HEK293 (cell line): ENCODE measurements at regions not wholly inside any gene's neighbourhood (a gene's known extent, or its start where the extent isn't known, plus 50 kb on each side); places are given as distances from the start of the nearest gene placed in this dataset.

Experiments
- CTCF ChIA-PET: fragments of 350-600 bp; formaldehyde crosslinking; extraction: SDS; loops from one replicate; lab custom pipeline; 2021; ENCODE audit warnings: antibody characterized with exemption; lab: Yijun Ruan, JAX
- POLR2A ChIA-PET: fragments of 300-600 bp; formaldehyde crosslinking; extraction: SDS; loops from one replicate; lab custom pipeline; 2020; ENCODE audit warnings: antibody characterized with exemption, inconsistent platforms; lab: Yijun Ruan, JAX
- H3K27ac ChIP-seq: fragments of 200-500 bp; sonication (Bioruptor generic); 2 replicates; pipeline ENCODE4 v1.5.1; 2014; ENCODE audit warnings: low read depth, low read length, control low read depth, inconsistent platforms; ENCODE audit errors: extremely low read depth
- H3K36me3 ChIP-seq, 2 experiments: fragments of 200-500 bp in 1 of 2; sonication (Bioruptor generic) in 1 of 2; 1 replicate in 1 of 2; 2 replicates in 1 of 2; pipeline ENCODE4 v1.5.1; 2014 to 2017; ENCODE audit warnings: inconsistent platforms in 2 of 2, low read length in 2 of 2; ENCODE audit not compliant: control insufficient read depth in 2 of 2, insufficient read depth in 1 of 2
- H3K4me1 ChIP-seq: fragments of 200-500 bp; sonication (Bioruptor generic); 2 replicates; pipeline ENCODE4 v1.5.1; 2014; ENCODE audit warnings: mild to moderate bottlenecking, low read length, inconsistent platforms; ENCODE audit not compliant: control insufficient read depth, insufficient read depth
- H3K4me3 ChIP-seq: 2 replicates; pipeline ENCODE4 v1.5.1; 2011; ENCODE audit warnings: low read depth, mild to moderate bottlenecking, control low read depth, low read length, moderate library complexity
- H3K9me3 ChIP-seq: fragments of 200-500 bp; sonication (Bioruptor generic); 2 replicates; pipeline ENCODE4 v1.5.1; 2014; ENCODE audit warnings: low read depth, low read length, inconsistent platforms; ENCODE audit not compliant: control insufficient read depth, insufficient read depth
- EGR2 ChIP-seq: fragments of 450-650 bp; formaldehyde crosslinking; IDR thresholded peaks from 2 replicates; pipeline ENCODE4 v1.5.1; 2016; ENCODE audit warnings: low read depth, missing biosample characterization, missing genetic modification characterization
- FEZF1 ChIP-seq: fragments of 450-650 bp; formaldehyde crosslinking; IDR thresholded peaks from 2 replicates; pipeline ENCODE4 v1.5.1; 2016; ENCODE audit warnings: missing biosample characterization, missing genetic modification characterization
- GLIS2 ChIP-seq: fragments of 450-650 bp; formaldehyde crosslinking; IDR thresholded peaks from 2 replicates; pipeline ENCODE4 v1.5.1; 2016; ENCODE audit warnings: missing biosample characterization, missing genetic modification characterization
- SETDB1 ChIP-seq: IDR thresholded peaks from one replicate; pipeline ENCODE4 v1.6.1; 2017; ENCODE audit warnings: mild to moderate bottlenecking, low read length, moderate library complexity, mixed read lengths; ENCODE audit not compliant: insufficient read length
- SP7 ChIP-seq: fragments of 450-650 bp; formaldehyde crosslinking; IDR thresholded peaks from 2 replicates; pipeline ENCODE4 v1.5.1; 2016; ENCODE audit warnings: missing biosample characterization, missing genetic modification characterization
- WT1 ChIP-seq: fragments of 450-650 bp; formaldehyde crosslinking; IDR thresholded peaks from 2 replicates; pipeline ENCODE4 v1.5.1; 2016; ENCODE audit warnings: missing biosample characterization, missing genetic modification characterization
- ZFP41 ChIP-seq: fragments of 450-650 bp; formaldehyde crosslinking; IDR thresholded peaks from 2 replicates; pipeline ENCODE4 v1.5.1; 2016; ENCODE audit warnings: missing biosample characterization, missing genetic modification characterization, borderline replicate concordance
- ZNF114 ChIP-seq: fragments of 450-650 bp; formaldehyde crosslinking; IDR thresholded peaks from 2 replicates; pipeline ENCODE4 v1.5.0; 2017; ENCODE audit warnings: missing biosample characterization, missing genetic modification characterization
- ZNF138 ChIP-seq: fragments of 450-650 bp; formaldehyde crosslinking; IDR thresholded peaks from 2 replicates; pipeline ENCODE4 v1.5.1; 2016; ENCODE audit warnings: missing biosample characterization, missing genetic modification characterization, borderline replicate concordance
- ZNF169 ChIP-seq: fragments of 450-650 bp; formaldehyde crosslinking; IDR thresholded peaks from 2 replicates; pipeline ENCODE4 v1.5.1; 2016; ENCODE audit warnings: missing biosample characterization, missing genetic modification characterization
- ZNF211 ChIP-seq: fragments of 450-650 bp; formaldehyde crosslinking; IDR thresholded peaks from 2 replicates; pipeline ENCODE4 v1.5.1; 2016; ENCODE audit warnings: low read depth, missing biosample characterization, missing genetic modification characterization
- ZNF223 ChIP-seq: fragments of 450-650 bp; formaldehyde crosslinking; IDR thresholded peaks from 2 replicates; pipeline ENCODE4 v1.5.1; 2016; ENCODE audit warnings: missing biosample characterization, missing genetic modification characterization
- ZNF585B ChIP-seq: fragments of 450-650 bp; formaldehyde crosslinking; IDR thresholded peaks from 2 replicates; pipeline ENCODE4 v1.5.1; 2016; ENCODE audit warnings: missing biosample characterization, missing genetic modification characterization
- ZNF624 ChIP-seq: fragments of 450-650 bp; formaldehyde crosslinking; IDR thresholded peaks from 2 replicates; pipeline ENCODE4 v1.5.1; 2017; ENCODE audit warnings: missing biosample characterization, missing genetic modification characterization
- ZNF658 ChIP-seq: fragments of 450-650 bp; formaldehyde crosslinking; IDR thresholded peaks from 2 replicates; pipeline ENCODE4; 2016; ENCODE audit warnings: missing biosample characterization, missing genetic modification characterization
- ZNF76 ChIP-seq: fragments of 450-650 bp; formaldehyde crosslinking; IDR thresholded peaks from 2 replicates; pipeline ENCODE4; 2016; ENCODE audit warnings: low read depth, missing biosample characterization, missing genetic modification characterization, borderline replicate concordance
- ZNF785 ChIP-seq: fragments of 450-650 bp; formaldehyde crosslinking; IDR thresholded peaks from 2 replicates; pipeline ENCODE4 v1.5.1; 2016; ENCODE audit warnings: missing biosample characterization, missing genetic modification characterization
- ZXDB ChIP-seq: fragments of 450-650 bp; formaldehyde crosslinking; IDR thresholded peaks from 2 replicates; pipeline ENCODE4 v1.5.1; 2016; ENCODE audit warnings: missing biosample characterization, missing genetic modification characterization
- TF ChIP-seq, protein P1 (sequence below): fragments of 450-650 bp; formaldehyde crosslinking; IDR thresholded peaks from 2 replicates; pipeline ENCODE4 v1.5.1; 2017; ENCODE audit warnings: missing biosample characterization, missing genetic modification characterization
- TF ChIP-seq, protein P2 (sequence below): fragments of 450-650 bp; formaldehyde crosslinking; IDR thresholded peaks from 2 replicates; pipeline ENCODE4 v1.5.1; 2016; ENCODE audit warnings: missing biosample characterization, missing genetic modification characterization
- TF ChIP-seq, protein P3 (sequence below): fragments of 450-650 bp; formaldehyde crosslinking; IDR thresholded peaks from 2 replicates; pipeline ENCODE4 v1.5.1; 2017; ENCODE audit warnings: missing biosample characterization, mild to moderate bottlenecking, missing genetic modification characterization, moderate library complexity
- TF ChIP-seq, protein P4 (sequence below): fragments of 450-650 bp; formaldehyde crosslinking; IDR thresholded peaks from 2 replicates; pipeline ENCODE4 v1.5.1; 2016; ENCODE audit warnings: missing biosample characterization, missing genetic modification characterization

DNA sequence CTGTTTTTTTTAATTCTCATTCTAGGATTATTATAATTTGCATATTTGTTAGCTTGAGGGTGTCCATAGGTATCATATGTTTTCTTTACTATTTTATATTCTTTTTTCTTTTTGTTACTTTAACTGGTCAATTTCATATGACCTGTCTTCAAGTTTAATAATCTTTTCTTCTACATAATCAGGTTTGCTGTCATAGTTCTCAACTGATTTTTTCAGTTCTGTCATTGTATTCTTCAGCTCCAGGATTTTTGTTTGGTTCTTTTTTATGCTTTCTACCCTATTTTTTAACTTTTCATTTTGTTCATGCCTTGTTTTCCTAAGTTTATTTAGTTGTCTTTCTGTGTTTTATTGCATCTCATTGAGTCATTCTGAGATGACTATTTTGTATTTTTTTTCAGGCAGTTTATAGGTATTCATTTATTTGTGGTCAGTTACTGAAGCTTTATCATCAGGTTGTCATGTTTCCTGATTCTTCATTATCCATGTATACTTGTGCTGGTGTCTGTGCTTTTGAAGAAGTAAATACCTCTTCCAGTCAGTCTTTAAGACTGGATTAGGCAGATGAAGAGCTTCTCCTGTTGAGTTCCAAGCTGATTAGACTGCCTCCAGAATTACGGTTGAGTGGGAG is 220.3 kb upstream of the VEGFC start:
- no peaks in the 10 kb centered on the region for H3K9me3 ChIP-seq
- ChIA-PET POLR2A (no interaction called here), CTCF (interaction anchor here (2.1 kb wide), 1 partner anchor 34 kb away, joined by 6 read pairs; no protein-coding TSS in a partner anchor)
- H3K27ac ChIP-seq = no peak overlapping the region
- no peak for TF ChIP-seq WT1 (tag by site-specific recombination)
- peak; percentile 86 for TF ChIP-seq SETDB1
- no peak for TF ChIP-seq EGR2 (tag by site-specific recombination)
- H3K4me3 ChIP-seq = no peak overlapping the region
- H3K4me1 ChIP-seq = no peaks in the 10 kb centered on the region
- H3K36me3 ChIP-seq = no peaks in the 10 kb centered on the region

DNA sequence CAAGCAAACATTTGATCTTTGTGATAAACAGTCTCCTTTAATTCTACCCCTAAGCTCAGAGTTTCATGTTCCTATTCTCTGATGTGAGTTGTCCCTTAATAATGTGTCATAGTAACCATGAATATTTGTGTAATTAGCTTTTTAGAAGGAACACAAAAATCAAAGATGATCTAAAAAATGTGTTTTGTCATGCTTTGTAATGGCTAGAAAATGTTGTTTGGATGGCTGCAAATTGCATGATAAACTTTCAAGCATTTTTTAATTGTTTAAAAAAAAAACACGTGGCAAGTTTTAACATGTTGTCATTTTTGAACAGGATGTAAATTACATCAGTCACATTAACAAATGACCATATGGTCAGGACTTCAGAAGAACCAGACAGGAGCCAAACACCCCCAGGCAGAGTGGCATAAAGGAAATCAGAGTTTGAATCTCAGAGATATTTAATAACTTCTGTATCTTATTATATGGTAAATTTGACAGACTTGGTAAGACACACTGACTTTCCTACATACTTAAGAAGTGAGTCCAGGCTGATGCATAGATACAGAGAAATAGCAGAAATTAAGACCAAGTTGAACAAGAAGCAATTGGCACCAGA is 223.9 kb upstream of the VEGFC start:
- H3K27ac ChIP-seq = no peak overlapping the region
- no peaks in the 10 kb centered on the region for H3K9me3 ChIP-seq
- no peaks in the 10 kb centered on the region for H3K36me3 ChIP-seq
- CTCF ChIA-PET = interaction anchor here (0.7 kb wide), 1 partner anchor 80 kb away, joined by 3 read pairs; no protein-coding TSS in a partner anchor
- POLR2A ChIA-PET = no interaction called here
- no peak overlapping the region for H3K4me3 ChIP-seq
- TF ChIP-seq WT1 (tag by site-specific recombination) (no peak), ZNF211 (no peak), GLIS2 (tag by site-specific recombination) (no peak), ZNF138 (tag by site-specific recombination) (no peak), ZNF585B (no peak), ZNF223 (tag by site-specific recombination) (no peak), ZFP41 (tag by site-specific recombination) (no peak), ZXDB (no peak), ZNF114 (tag by site-specific recombination) (no peak), ZNF658 (tag by site-specific recombination) (no peak), FEZF1 (tag by site-specific recombination) (no peak), ZNF624 (tag by site-specific recombination) (no peak)
- TF ChIP-seq, protein P1, sequence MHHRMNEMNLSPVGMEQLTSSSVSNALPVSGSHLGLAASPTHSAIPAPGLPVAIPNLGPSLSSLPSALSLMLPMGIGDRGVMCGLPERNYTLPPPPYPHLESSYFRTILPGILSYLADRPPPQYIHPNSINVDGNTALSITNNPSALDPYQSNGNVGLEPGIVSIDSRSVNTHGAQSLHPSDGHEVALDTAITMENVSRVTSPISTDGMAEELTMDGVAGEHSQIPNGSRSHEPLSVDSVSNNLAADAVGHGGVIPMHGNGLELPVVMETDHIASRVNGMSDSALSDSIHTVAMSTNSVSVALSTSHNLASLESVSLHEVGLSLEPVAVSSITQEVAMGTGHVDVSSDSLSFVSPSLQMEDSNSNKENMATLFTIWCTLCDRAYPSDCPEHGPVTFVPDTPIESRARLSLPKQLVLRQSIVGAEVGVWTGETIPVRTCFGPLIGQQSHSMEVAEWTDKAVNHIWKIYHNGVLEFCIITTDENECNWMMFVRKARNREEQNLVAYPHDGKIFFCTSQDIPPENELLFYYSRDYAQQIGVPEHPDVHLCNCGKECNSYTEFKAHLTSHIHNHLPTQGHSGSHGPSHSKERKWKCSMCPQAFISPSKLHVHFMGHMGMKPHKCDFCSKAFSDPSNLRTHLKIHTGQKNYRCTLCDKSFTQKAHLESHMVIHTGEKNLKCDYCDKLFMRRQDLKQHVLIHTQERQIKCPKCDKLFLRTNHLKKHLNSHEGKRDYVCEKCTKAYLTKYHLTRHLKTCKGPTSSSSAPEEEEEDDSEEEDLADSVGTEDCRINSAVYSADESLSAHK = no peak
- TF ChIP-seq, protein P2, sequence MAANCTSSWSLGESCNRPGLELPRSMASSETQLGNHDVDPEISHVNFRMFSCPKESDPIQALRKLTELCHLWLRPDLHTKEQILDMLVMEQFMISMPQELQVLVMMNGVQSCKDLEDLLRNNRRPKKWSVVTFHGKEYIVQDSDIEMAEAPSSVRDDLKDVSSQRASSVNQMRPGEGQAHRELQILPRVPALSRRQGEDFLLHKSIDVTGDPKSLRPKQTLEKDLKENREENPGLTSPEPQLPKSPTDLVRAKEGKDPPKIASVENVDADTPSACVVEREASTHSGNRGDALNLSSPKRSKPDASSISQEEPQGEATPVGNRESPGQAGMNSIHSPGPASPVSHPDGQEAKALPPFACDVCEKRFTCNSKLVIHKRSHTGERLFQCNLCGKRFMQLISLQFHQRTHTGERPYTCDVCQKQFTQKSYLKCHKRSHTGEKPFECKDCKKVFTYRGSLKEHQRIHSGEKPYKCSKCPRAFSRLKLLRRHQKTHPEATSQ = no peak
- TF ChIP-seq, protein P3, sequence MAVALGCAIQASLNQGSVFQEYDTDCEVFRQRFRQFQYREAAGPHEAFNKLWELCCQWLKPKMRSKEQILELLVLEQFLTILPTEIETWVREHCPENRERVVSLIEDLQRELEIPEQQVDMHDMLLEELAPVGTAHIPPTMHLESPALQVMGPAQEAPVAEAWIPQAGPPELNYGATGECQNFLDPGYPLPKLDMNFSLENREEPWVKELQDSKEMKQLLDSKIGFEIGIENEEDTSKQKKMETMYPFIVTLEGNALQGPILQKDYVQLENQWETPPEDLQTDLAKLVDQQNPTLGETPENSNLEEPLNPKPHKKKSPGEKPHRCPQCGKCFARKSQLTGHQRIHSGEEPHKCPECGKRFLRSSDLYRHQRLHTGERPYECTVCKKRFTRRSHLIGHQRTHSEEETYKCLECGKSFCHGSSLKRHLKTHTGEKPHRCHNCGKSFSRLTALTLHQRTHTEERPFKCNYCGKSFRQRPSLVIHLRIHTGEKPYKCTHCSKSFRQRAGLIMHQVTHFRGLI (tag by site-specific recombination) = no peak
- H3K4me1 ChIP-seq = no peaks in the 10 kb centered on the region

DNA sequence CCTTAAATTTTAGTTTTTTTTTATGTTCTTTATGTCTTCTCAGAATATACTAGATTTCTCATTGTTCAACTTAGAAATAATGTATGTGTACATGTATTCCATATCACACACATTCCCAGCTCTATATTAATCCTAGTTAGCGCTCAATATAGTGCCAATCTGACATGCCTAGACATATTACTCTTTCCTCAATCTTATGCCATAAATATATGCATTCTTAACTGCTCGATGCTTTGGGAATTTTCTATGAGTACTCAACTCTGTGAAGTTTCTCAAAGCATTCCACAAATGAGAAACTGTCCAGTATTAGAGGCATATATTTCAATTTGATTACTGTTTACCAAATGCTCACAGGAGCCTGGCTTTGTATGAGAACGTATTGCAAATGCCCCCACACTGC is 231.2 kb upstream of the VEGFC start:
- ChIA-PET CTCF (no interaction called here), POLR2A (no interaction called here)
- H3K36me3 ChIP-seq = no peaks in the 10 kb centered on the region
- no peak overlapping the region for H3K27ac ChIP-seq
- H3K4me1 ChIP-seq = no peaks in the 10 kb centered on the region
- no peaks in the 10 kb centered on the region for H3K9me3 ChIP-seq
- no peak overlapping the region for H3K4me3 ChIP-seq
- TF ChIP-seq ZNF169 (tag by site-specific recombination) (no peak), SP7 (tag by site-specific recombination) (no peak), ZNF76 (tag by site-specific recombination) (no peak), ZNF785 (tag by site-specific recombination) (no peak)
- TF ChIP-seq, protein P4, sequence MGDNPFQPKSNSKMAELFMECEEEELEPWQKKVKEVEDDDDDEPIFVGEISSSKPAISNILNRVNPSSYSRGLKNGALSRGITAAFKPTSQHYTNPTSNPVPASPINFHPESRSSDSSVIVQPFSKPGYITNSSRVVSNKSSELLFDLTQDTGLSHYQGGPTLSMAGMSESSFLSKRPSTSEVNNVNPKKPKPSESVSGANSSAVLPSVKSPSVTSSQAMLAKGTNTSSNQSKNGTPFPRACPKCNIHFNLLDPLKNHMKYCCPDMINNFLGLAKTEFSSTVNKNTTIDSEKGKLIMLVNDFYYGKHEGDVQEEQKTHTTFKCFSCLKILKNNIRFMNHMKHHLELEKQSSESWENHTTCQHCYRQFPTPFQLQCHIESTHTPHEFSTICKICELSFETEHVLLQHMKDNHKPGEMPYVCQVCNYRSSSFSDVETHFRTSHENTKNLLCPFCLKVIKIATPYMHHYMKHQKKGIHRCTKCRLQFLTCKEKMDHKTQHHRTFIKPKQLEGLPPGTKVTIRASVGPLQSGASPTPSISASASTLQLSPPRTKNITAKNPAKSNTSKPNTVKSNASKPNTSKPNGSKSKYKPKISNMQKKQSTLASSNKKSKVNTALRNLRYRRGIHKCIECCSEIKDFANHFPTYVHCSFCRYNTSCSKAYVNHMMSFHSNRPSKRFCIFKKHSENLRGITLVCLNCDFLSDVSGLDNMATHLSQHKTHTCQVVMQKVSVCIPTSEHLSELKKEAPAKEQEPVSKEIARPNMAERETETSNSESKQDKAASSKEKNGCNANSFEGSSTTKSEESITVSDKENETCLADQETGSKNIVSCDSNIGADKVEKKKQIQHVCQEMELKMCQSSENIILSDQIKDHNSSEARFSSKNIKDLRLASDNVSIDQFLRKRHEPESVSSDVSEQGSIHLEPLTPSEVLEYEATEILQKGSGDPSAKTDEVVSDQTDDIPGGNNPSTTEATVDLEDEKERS (tag by site-specific recombination) = no peak
